GM23248 (cell line): ENCODE measurements at regions not wholly inside any gene's neighbourhood (a gene's known extent, or its start where the extent isn't known, plus 50 kb on each side); places are given as distances from the start of the nearest gene placed in this dataset.

Source experiments
- DNase-seq: peaks from one replicate; pipeline ENCODE4 v3.0.0-alpha.2; 2015
- H2AFZ ChIP-seq: fragments of 200-600 bp; sonication (generic); 2 replicates; pipeline ENCODE4 v1.6.1; 2016; ENCODE audit warnings: antibody characterized with exemption
- H3F3A ChIP-seq: fragments of 200-600 bp; sonication (generic); 2 replicates; pipeline ENCODE4 v1.6.1; 2016; ENCODE audit warnings: mild to moderate bottlenecking, antibody characterized with exemption, mixed run types; ENCODE audit not compliant: insufficient read depth
- H3K27ac ChIP-seq: fragments of 200-600 bp; sonication (generic); 2 replicates; pipeline ENCODE4 v1.5.1; 2016; ENCODE audit warnings: mild to moderate bottlenecking
- H3K27me3 ChIP-seq: fragments of 200-600 bp; sonication (generic); replicated peaks from 2 replicates; pipeline ENCODE4 v1.6.1; 2016; ENCODE audit warnings: mild to moderate bottlenecking; ENCODE audit not compliant: insufficient read depth
- H3K36me3 ChIP-seq: fragments of 200-600 bp; sonication (generic); 2 replicates; pipeline ENCODE4 v1.6.1; 2016; ENCODE audit warnings: low read depth, mild to moderate bottlenecking
- H3K4me1 ChIP-seq: fragments of 200-600 bp; sonication (generic); 2 replicates; pipeline ENCODE4 v1.6.1; 2016; ENCODE audit warnings: mild to moderate bottlenecking; ENCODE audit not compliant: insufficient read depth
- H3K4me2 ChIP-seq: fragments of 200-600 bp; sonication (generic); one replicate; pipeline ENCODE4 v1.6.1; 2016; ENCODE audit warnings: mild to moderate bottlenecking; ENCODE audit not compliant: unreplicated experiment
- H3K4me3 ChIP-seq: fragments of 200-600 bp; sonication (generic); 2 replicates; pipeline ENCODE4 v1.5.1; 2016; ENCODE audit warnings: mild to moderate bottlenecking
- H3K79me2 ChIP-seq: fragments of 200-600 bp; sonication (generic); 2 replicates; pipeline ENCODE4 v1.6.1; 2016; ENCODE audit warnings: mild to moderate bottlenecking; ENCODE audit not compliant: insufficient read depth
- H3K9ac ChIP-seq: fragments of 200-600 bp; sonication (generic); 2 replicates; pipeline ENCODE4 v1.6.1; 2016; ENCODE audit warnings: mild to moderate bottlenecking
- H3K9me2 ChIP-seq: fragments of 200-600 bp; sonication (generic); 2 replicates; pipeline ENCODE4 v1.6.1; 2016; ENCODE audit warnings: mixed run types, mild to moderate bottlenecking, moderate library complexity; ENCODE audit not compliant: insufficient read depth
- H3K9me3 ChIP-seq: fragments of 200-600 bp; sonication (generic); one replicate; pipeline ENCODE4 v1.6.1; 2017; ENCODE audit warnings: low read depth
- H4K20me1 ChIP-seq: fragments of 200-600 bp; sonication (generic); 2 replicates; pipeline ENCODE4 v1.6.0; 2016; ENCODE audit not compliant: insufficient read depth
- EZH2 ChIP-seq: fragments of 200-600 bp; sonication (generic); IDR thresholded peaks from 2 replicates; pipeline ENCODE4 v1.6.1; 2018; ENCODE audit warnings: antibody characterized with exemption, mild to moderate bottlenecking; ENCODE audit not compliant: insufficient read depth, poor library complexity, severe bottlenecking
- EZH2phosphoT487 ChIP-seq: fragments of 200-600 bp; sonication (generic); IDR thresholded peaks from 2 replicates; pipeline ENCODE4 v1.6.1; 2018; ENCODE audit warnings: antibody characterized with exemption, moderate library complexity, mild to moderate bottlenecking, low read depth; ENCODE audit not compliant: insufficient read depth
- WGBS, 2 experiments: methylation state at CpG; one replicate each; pipeline ENCODE4 v1.1.6; 2015 to 2017; ENCODE audit warnings: low lambda C conversion rate in 2 of 2, low coverage in 1 of 2; ENCODE audit errors: missing lambda C conversion rate in 2 of 2; 5-methylcytosine and 5-hydroxymethylcytosine counted together
- in situ Hi-C: fragments of 300-500 bp; cut with MboI; formaldehyde crosslinking; loops from 2 replicates; pipeline ENCODE4 v1.15.0; 2020

DNA sequence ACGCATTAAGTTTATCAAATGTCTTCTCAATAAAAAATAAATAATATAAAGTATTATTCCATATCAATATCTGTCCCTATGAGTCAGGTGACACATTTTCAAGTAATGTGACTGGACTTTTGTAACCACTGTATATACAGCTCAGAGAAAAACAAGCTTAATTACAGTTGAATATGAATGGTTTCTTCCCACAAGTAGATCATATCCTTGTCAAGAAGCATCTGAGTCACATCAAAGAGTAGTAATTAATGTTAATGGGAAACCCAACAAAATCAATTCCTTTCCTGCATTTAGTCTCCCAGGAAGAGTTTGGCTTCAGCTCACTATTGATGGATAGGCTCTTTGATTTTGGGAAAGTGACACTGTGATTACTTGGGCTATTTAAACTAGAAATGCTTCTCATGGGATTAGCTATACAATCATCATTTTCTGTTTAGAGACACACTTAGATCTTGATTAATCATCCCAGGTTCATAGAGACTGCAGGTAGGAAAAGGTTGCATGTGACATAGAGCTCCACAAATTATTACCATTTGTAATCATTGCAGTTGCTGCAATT is 292.9 kb downstream of the GABRG2 start:
- H3K79me2 ChIP-seq, result no peaks in the 10 kb centered on the region
- 0 to 2% methylated on average over 1 of the region's 1 CpG for WGBS, 2 experiments
- H3K4me3 ChIP-seq, result no peak overlapping the region

GRCh38 chr5:162372256-162372655 is 304.7 kb downstream of the GABRG2 start:
- no peak for DNase-seq
- WGBS, 2 experiments, result 21 to 23% methylated on average over 3 of the region's 3 CpGs
- H3K9me2 ChIP-seq, result no peaks in the 10 kb centered on the region
- H3K27me3 ChIP-seq, result no peaks in the 10 kb centered on the region
- TF ChIP-seq EZH2, result no peak
- no peak for TF ChIP-seq EZH2phosphoT487
- no peaks in the 10 kb centered on the region for H3K79me2 ChIP-seq
- in situ Hi-C loops, result no loop called here
- H3K4me2 ChIP-seq, result no peak overlapping the region
- no peaks in the 10 kb centered on the region for H3K9me3 ChIP-seq
- H3F3A ChIP-seq, result no peaks in the 10 kb centered on the region
- no peaks in the 10 kb centered on the region for H4K20me1 ChIP-seq
- no peak overlapping the region for H3K4me3 ChIP-seq
- no peak overlapping the region for H2AFZ ChIP-seq
- H3K27ac ChIP-seq, result no peak overlapping the region
- no peaks in the 10 kb centered on the region for H3K36me3 ChIP-seq
- H3K4me1 ChIP-seq, result no peaks in the 10 kb centered on the region
- no peak overlapping the region for H3K9ac ChIP-seq

More for the DNA sequence above, 292.9 kb downstream of the GABRG2 start:
- Histone ChIP-seq H3K27ac (no peak overlapping the region), H3K9me3 (no peaks in the 10 kb centered on the region), H3F3A (no peaks in the 10 kb centered on the region), H3K4me1 (no peaks in the 10 kb centered on the region), H2AFZ (no peak overlapping the region), H3K4me2 (no peak overlapping the region), H3K36me3 (no peaks in the 10 kb centered on the region), H3K27me3 (no peaks in the 10 kb centered on the region), H4K20me1 (no peaks in the 10 kb centered on the region), H3K9ac (no peak overlapping the region), H3K9me2 (no peaks in the 10 kb centered on the region)
- no peak for TF ChIP-seq EZH2
- no peak for TF ChIP-seq EZH2phosphoT487
- in situ Hi-C loops, result no loop called here
- no peak for DNase-seq

DNA sequence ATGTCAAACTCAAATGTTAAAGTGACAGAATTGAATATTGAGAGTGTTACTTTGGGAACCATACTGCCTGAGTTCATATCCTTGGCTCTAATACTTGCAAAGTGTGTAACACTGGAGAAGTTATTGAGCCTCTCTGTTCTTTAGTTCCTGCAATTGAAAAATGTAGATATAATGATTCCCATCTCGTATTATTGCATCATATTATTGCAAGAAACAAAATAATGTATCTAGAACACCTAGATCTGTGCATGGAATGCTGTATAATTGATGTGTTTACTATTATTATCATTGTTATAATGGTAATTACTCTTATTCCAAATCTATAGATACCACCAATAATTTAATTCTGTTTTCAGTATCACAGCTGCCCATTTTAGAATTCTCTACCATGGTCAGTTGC is 310.3 kb downstream of the GABRG2 start:
- no peaks in the 10 kb centered on the region for H3K9me3 ChIP-seq
- H4K20me1 ChIP-seq, result no peaks in the 10 kb centered on the region
- TF ChIP-seq EZH2phosphoT487 (no peak), EZH2 (no peak)
- H3K79me2 ChIP-seq, result no peaks in the 10 kb centered on the region
- no peaks in the 10 kb centered on the region for H3K36me3 ChIP-seq
- no peak overlapping the region for H2AFZ ChIP-seq
- no peaks in the 10 kb centered on the region for H3K4me1 ChIP-seq
- 0% methylated on average over 1 of the region's 1 CpG for WGBS, 2 experiments
- H3K27me3 ChIP-seq, result no peaks in the 10 kb centered on the region
- no peaks in the 10 kb centered on the region for H3F3A ChIP-seq
- no peak overlapping the region for H3K9ac ChIP-seq
- H3K4me2 ChIP-seq, result no peak overlapping the region
- DNase-seq, result no peak
- no peak overlapping the region for H3K4me3 ChIP-seq
- H3K27ac ChIP-seq, result no peak overlapping the region
- in situ Hi-C loops, result no loop called here
- no peaks in the 10 kb centered on the region for H3K9me2 ChIP-seq

DNA sequence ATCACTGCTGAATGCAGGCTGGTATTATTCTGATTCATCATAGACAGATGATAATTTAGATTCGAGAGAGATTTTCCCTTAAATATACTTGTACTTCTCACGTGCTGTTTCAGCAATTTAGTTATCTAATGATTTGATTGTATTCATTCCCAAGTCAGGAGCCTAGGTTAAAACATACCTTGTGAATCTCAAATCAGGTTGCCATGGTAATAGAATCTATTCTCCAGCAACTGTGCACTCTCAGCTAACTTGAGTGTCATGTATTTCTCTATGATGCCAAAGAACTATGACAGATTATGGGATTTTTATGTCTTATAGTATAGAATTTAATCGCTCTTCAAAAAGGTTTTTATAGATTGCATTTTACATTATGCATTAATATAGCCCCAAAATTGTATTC is 315.3 kb downstream of the GABRG2 start:
- no peak for DNase-seq

DNA sequence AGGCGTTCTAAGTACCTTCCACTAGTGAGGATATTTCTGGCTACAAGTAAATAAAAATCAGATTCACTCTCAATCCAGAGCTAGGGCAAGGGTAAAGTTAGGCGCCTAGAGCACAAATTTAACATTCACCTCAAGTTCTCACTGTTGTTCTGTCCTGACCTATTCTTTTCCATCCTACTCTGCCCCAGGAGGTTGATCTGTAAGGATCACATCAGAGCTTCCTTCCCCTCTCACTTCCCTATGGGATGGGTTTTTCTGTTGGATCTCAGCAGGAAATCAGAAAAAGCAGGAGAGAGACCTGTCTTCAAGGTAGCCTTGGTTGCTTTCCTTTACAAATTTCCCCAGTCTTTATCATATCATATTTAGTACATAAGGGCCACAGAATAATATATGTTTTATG is 316.7 kb downstream of the GABRG2 start:
- no peak for DNase-seq
- Histone ChIP-seq H3K27ac (no peak overlapping the region), H2AFZ (no peak overlapping the region), H3K36me3 (no peaks in the 10 kb centered on the region), H3K4me1 (no peaks in the 10 kb centered on the region), H3K4me3 (no peak overlapping the region), H3F3A (no peaks in the 10 kb centered on the region), H3K9me2 (no peaks in the 10 kb centered on the region), H3K9ac (no peak overlapping the region), H3K4me2 (no peak overlapping the region), H4K20me1 (no peaks in the 10 kb centered on the region), H3K27me3 (no peaks in the 10 kb centered on the region), H3K79me2 (no peaks in the 10 kb centered on the region), H3K9me3 (no peaks in the 10 kb centered on the region)
- 5 to 6% methylated on average over 2 of the region's 2 CpGs for whole genome bisulfite sequencing, 2 experiments
- in situ Hi-C loops, result no loop called here
- TF ChIP-seq EZH2 (no peak), EZH2phosphoT487 (no peak)

More for the DNA sequence above, 315.3 kb downstream of the GABRG2 start:
- Histone ChIP-seq H3K27me3 (no peaks in the 10 kb centered on the region), H3K27ac (no peak overlapping the region), H3K9me2 (no peaks in the 10 kb centered on the region), H3K36me3 (no peaks in the 10 kb centered on the region), H3K4me1 (no peaks in the 10 kb centered on the region), H3K9me3 (no peaks in the 10 kb centered on the region), H3K9ac (no peak overlapping the region), H3F3A (no peaks in the 10 kb centered on the region), H4K20me1 (no peaks in the 10 kb centered on the region), H3K4me2 (no peak overlapping the region), H3K79me2 (no peaks in the 10 kb centered on the region), H3K4me3 (no peak overlapping the region), H2AFZ (no peak overlapping the region)
- in situ Hi-C loops, result no loop called here
- TF ChIP-seq EZH2 (no peak), EZH2phosphoT487 (no peak)
- 13 to 14% methylated on average over 3 of the region's 3 CpGs for WGBS, 2 experiments
